GM18519 (cell line): ENCODE measurements at regions not wholly inside any gene's neighbourhood (a gene's known extent, or its start where the extent isn't known, plus 50 kb on each side); places are given as distances from the start of the nearest gene placed in this dataset.

Source experiments
- ATAC-seq: cut with Tn5 transposase; IDR thresholded peaks from one replicate; pipeline ENCODE4 v1.9.1; 2021; ENCODE audit warnings: mild to moderate bottlenecking, moderate library complexity; ENCODE audit not compliant: unreplicated experiment, low FRiP score

DNA sequence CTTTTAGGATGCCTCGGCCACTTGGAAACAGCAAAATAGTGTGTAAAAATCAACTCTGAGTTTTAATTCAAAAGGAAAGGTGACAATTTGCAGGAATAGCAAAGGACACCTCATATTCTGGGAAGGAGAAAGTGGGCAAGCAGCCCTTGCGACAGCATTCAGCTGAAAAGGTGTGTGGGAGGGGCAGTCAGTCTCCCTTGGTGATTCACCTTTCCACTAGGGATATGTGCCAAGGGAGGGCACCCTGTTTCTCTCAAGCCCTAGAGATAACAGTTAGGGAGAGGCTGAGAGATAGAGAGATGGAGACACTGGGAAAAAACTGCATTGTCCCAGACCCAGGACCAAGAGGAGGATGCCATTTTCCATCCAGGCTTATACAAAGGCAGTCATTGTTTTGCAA is 228.1 kb downstream of the EPM2A start:
- ATAC-seq, result no peak

DNA sequence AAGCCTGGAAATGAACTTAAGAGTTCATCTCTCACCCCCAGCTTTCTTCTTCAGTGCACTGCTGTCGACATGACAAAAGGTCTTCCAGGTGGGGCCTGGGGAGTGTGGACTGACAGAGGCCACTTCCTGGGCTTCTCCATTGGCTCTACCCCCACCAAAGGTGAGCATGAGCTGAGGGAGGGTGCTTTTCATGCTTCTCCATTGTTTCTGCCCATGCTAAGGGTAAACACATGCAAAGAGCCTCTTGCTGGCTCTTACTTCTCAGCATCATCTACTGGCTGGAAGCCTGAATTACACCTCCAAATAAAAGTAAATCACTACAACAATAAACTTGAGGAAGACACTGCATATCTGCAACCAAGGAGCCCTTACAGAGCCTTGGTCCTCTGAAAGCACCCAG is 227.2 kb downstream of the EPM2A start:
- no peak for ATAC-seq

- no peak for ATAC-seq
Measured at GRCh38 chr6:145517492-145517891, 217.8 kb downstream of the EPM2A start.

DNA sequence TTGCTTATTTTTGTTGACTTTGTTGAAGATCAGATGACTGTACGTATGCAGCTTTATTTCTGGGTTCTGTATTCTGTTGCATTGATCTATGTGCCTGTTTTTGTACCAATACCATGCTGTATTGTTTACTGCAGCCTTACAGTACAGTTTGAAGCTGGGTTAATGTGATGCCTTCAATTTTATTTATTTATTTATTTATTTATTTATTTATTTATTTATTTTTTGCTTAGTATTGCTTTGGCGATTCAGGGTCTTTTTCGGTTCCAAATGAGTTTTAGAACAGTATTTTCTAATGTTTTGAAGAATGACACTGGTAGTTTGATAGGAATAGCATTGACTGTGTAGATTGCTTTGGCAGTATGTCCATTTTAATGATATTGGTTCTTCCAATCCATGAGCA is 210.3 kb downstream of the EPM2A start:
- ATAC-seq, result no peak

- no peak for ATAC-seq
Measured at GRCh38 chr6:145529582-145529981, 205.7 kb downstream of the EPM2A start.

DNA sequence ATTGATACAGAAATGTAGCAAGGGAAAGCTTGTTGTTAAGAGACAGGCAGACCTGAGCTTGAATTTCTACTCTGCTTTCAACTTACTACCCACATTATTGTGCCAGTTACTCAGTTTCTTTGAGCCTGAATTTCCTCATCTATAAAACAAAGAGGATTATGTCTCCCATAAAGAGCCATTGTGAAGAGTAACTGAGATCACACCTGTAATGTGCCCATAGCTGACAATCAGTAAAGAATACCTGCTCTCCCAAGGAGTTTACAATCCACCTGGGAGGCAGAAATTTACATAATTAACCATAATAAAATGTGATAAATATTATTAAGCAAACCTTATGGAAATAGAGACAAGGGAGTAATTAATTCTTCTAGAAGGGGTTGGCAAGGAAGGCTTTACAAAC is 204.9 kb downstream of the EPM2A start:
- no peak for ATAC-seq

- ATAC-seq, result no peak
Measured at GRCh38 chr6:145531032-145531431, 204.3 kb downstream of the EPM2A start.

- no peak for ATAC-seq
Measured at GRCh38 chr6:145531822-145532221, 203.5 kb downstream of the EPM2A start.

- no peak for ATAC-seq
Measured at GRCh38 chr6:145532361-145532760, 203.0 kb downstream of the EPM2A start.

GRCh38 chr6:145534989-145535388 is 200.3 kb downstream of the EPM2A start:
- ATAC-seq, result no peak

DNA sequence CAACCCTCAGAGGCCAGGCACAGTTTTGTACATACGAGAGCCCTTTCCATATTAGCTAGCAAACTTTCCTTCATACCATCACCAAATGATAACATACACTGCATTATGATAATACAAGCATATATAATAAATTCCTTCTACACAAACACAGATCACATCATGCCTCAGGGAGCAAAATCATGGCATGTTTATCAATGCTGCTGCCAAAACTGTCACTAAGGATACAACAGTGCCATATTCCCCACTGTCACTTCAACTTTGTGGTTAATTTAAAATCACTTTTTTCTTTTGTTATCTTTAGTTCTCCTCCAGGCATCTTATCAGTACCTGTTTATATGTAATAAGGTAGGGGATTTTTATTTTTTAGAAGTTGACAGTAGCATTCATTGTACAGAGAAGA is 196.3 kb downstream of the EPM2A start:
- ATAC-seq, result no peak

DNA sequence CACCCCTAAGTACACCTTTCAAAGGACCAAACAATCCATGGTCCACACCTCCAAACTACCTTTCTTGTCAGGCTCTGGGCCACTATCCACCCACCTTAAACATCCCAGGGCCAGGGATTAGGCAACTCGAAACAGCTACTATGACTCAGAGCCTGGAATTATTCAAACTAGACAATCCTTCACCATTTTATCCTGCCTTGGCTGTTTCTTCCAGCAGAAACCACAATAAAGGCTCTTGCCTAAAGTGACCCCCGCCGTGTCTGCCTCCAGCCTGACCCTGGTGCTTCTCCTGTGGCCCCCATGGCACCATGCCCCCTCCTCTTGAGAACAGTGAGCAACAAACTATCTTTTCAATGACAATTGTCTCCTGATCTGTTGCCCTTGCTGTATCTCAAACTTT is 195.5 kb downstream of the EPM2A start:
- ATAC-seq, result no peak

DNA sequence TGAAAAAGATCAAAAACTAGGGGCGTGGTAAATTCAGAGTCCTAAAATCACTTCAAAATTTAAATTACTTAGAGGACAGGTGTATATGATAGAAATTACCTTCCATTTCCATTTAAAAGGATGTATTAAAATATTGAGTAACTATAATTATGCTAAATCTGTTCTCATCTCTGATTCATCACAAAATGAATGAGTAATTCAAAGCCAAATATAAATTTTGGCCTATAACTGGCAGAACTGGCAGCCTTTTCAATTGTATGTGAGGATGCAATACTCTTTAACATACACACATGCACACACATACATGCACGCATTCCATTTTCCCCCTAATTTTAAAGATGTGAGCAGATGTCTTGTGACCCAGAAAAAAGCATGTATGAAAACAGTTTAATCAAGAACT is 194.6 kb downstream of the EPM2A start:
- no peak for ATAC-seq

DNA sequence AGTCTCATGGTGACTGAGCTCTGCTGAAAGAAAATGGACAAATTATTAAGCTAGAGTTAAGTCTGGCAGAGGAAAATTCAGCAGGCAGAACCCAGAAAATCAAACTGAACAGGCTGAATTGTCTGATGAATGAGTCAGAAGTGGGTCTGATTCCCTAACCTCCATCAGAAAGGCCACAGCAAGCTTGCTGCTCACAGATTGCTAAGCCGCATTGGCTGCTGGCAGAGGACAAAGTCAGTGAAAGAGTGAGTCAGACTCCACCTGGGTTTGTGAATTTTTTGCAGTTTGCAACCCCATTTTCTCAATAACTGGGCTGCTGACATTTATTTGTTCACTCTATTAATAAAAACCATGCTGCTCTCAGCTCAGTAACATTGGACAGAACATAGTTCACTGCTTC is 191.3 kb downstream of the EPM2A start:
- no peak for ATAC-seq

DNA sequence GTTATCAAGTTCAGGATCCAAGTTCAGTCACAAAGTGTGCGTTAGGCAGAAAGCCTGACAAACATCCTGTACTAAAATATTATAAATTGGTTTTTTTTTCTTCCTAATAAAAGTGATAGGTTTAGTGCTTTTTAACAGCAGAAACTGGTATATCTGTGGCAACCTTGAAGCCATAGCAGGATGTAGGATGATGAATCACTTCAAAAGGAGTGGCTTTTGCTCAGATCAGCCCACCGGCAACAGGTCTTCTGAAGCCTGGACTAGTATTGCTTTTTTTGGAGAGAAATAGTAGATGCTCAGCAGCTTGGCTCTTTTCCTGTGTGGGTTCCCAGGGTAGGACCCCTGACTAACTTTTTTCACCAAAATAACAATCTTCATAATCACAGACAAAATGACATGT is 190.8 kb downstream of the EPM2A start:
- ATAC-seq, result no peak

GRCh38 chr6:145546265-145546664 is 189.1 kb downstream of the EPM2A start:
- no peak for ATAC-seq

DNA sequence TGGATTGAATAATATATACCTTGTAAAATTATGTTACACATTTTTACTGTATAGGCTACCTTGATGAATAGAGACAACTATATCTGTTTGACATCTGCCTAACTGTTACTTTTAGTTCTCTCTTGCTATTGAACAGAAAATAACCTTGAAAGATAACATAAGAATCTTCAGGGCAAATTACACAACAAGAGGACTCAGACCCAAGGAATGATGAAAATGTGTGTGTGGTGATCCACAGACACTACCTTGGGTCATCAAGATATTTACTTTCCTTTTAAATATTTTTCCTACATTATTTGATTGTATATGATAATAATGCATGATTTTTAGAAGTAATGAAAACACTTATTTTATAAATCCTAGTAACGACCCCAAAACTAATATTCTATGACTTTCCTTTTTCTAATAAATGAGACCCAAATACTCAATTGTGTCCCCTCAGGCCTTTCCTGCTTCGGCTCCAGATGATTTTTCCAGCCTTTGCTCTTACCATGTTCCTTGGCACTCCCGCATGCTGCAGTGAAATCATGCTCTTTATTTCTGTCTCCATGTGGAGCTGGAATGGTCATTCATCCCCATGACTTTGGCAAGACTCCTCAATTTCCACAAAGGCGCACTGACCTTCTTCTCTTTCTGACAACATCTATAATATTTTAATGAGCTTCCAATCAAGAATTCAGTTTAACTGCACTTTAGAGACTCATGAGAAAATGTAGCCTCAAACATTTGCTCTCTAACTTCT is 187.6 kb downstream of the EPM2A start:
- ATAC-seq, result no peak

- ATAC-seq, result no peak
Measured at GRCh38 chr6:145548933-145549648, 186.2 kb downstream of the EPM2A start.

GRCh38 chr6:145551164-145551563 is 184.2 kb downstream of the EPM2A start:
- ATAC-seq, result no peak

- ATAC-seq, result no peak
Measured at GRCh38 chr6:145555084-145555483, 180.2 kb downstream of the EPM2A start.

- ATAC-seq, result no peak
Measured at GRCh38 chr6:145557474-145557873, 177.8 kb downstream of the EPM2A start.

GRCh38 chr6:145559836-145560235 is 175.5 kb downstream of the EPM2A start:
- ATAC-seq, result no peak
